Suprapubic skin (tissue), 4 donors: ENCODE measurements at regions not wholly inside any gene's neighbourhood (a gene's known extent, or its start where the extent isn't known, plus 50 kb on each side); places are given as distances from the start of the nearest gene placed in this dataset.

Source experiments
- DNase-seq, 2 donors: peaks; one replicate each; pipeline ENCODE4 v3.0.0-alpha.2; 2019; ENCODE audit warnings: low spot score in 2 of 2
- H3K27ac ChIP-seq: fragments of 200-600 bp; sonication (generic); one replicate; pipeline ENCODE4 v1.5.1; 2019
- H3K27me3 ChIP-seq: fragments of 200-600 bp; sonication (generic); one replicate; pipeline ENCODE4 v1.5.1; 2019
- H3K36me3 ChIP-seq: fragments of 200-600 bp; sonication (generic); one replicate; pipeline ENCODE4 v1.5.1; 2019
- H3K4me1 ChIP-seq: fragments of 200-600 bp; sonication (generic); one replicate; pipeline ENCODE4 v1.5.1; 2019
- H3K4me3 ChIP-seq: fragments of 200-600 bp; sonication (generic); one replicate; pipeline ENCODE4 v1.5.1; 2019; ENCODE audit warnings: mild to moderate bottlenecking
- H3K9me3 ChIP-seq: fragments of 200-600 bp; sonication (generic); one replicate; pipeline ENCODE4 v1.5.1; 2019
- EP300 ChIP-seq: sonication (generic); formaldehyde crosslinking; IDR thresholded peaks from one replicate; pipeline ENCODE4 v1.6.1; 2017; ENCODE audit warnings: antibody characterized with exemption
- POLR2A ChIP-seq, 2 donors: fragments of 450-650 bp; IDR thresholded peaks; one replicate each; pipeline ENCODE4 v1.6.1; 2017; ENCODE audit warnings: antibody characterized with exemption in 2 of 2, mild to moderate bottlenecking in 2 of 2, moderate library complexity in 2 of 2
- POLR2AphosphoS5 ChIP-seq, 3 donors: sonication (generic); formaldehyde crosslinking; IDR thresholded peaks; one replicate each; pipeline ENCODE4 v1.6.1; 2017; ENCODE audit warnings: antibody characterized with exemption in 3 of 3
- WGBS: methylation state at CpG from one replicate; pipeline ENCODE4 v1.1.5; 2018; 5-methylcytosine and 5-hydroxymethylcytosine counted together
- TF ChIP-seq, protein P1 (sequence below), 2 donors: fragments of 200-600 bp in 1 of 2; fragments of 450-650 bp in 1 of 2; sonication (generic) in 1 of 2; IDR thresholded peaks; one replicate each; pipeline ENCODE4 v1.5.1; 2016 to 2019; ENCODE audit warnings: antibody characterized with exemption in 2 of 2, mild to moderate bottlenecking in 1 of 2, moderate library complexity in 1 of 2

DNA sequence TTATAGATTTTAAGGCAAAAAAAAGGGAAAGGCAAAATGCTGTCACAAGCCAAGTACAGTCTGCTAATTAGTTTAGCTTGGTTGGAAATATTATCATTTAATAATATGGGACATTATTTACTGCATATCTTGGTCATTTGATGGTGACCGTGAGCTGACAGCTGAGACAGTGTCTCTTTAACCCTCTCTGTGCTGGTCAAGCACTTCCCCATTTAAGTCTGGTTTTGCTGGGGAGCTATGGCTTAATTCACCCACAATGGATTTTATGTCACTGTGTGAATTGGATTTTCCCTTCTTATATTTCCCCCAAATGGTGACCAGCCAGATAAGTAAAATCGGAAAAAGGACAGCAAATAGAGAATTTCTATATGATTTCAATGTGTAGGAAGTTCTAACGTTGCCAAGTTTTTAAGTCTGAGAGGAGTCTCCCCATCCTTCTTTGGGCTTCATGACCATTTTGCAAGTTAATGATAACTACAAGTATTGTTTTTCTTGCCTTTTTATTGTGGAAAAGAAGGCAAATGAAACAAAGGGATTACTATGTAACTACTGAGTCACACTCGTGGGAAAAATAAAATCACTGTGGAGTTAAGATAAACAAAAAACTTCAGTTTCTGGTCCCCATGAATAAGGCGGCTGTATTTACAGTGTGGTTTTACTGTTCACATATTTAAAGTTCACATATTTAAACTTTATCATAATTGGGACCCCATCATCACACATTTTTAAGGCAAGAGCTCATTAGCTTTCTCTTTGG lies 373.5 kb downstream of the NR2F2 start:
- Histone ChIP-seq H3K27me3 (no peaks in the 10 kb centered on the region), H3K36me3 (no peaks in the 10 kb centered on the region), H3K27ac (no peak overlapping the region), H3K4me1 (no peaks in the 10 kb centered on the region), H3K4me3 (no peak overlapping the region), H3K9me3 (no peaks in the 10 kb centered on the region)
- WGBS, result 67% methylated on average over 5 of the region's 5 CpGs
- no peak for DNase-seq
- TF ChIP-seq POLR2AphosphoS5 (IDR thresholded peaks at IDR 0.05), result no peak
- no peak for TF ChIP-seq POLR2A (IDR thresholded peaks at IDR 0.05)
- no peak for TF ChIP-seq EP300
- TF ChIP-seq, protein P1, sequence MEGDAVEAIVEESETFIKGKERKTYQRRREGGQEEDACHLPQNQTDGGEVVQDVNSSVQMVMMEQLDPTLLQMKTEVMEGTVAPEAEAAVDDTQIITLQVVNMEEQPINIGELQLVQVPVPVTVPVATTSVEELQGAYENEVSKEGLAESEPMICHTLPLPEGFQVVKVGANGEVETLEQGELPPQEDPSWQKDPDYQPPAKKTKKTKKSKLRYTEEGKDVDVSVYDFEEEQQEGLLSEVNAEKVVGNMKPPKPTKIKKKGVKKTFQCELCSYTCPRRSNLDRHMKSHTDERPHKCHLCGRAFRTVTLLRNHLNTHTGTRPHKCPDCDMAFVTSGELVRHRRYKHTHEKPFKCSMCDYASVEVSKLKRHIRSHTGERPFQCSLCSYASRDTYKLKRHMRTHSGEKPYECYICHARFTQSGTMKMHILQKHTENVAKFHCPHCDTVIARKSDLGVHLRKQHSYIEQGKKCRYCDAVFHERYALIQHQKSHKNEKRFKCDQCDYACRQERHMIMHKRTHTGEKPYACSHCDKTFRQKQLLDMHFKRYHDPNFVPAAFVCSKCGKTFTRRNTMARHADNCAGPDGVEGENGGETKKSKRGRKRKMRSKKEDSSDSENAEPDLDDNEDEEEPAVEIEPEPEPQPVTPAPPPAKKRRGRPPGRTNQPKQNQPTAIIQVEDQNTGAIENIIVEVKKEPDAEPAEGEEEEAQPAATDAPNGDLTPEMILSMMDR (IDR thresholded peaks at IDR 0.05), result no peak

DNA sequence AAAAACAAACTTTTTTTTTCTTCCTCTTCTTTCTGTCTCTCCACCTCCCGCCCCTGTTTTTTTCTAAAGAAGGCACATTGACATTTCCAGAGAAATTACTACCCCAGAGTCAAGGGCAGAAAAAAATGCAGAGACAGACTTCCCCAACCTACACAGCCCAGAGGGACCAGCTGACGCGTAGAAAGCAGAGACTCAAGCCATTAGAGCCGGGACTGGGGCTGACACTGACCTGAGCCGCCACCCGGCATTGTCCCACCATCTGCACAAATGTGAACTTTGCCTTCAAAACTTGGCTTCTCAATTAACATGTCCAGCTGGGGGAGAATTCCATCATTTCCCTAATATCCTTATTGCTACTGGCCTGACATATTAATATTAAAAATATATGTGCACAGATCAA lies 385.6 kb downstream of the NR2F2 start:
- DNase-seq, result no peak
- no peak overlapping the region for H3K27ac ChIP-seq
- H3K4me1 ChIP-seq, result no peaks in the 10 kb centered on the region
- 60% methylated on average over 6 of the region's 6 CpGs for WGBS
- no peak overlapping the region for H3K4me3 ChIP-seq
- H3K9me3 ChIP-seq, result no peaks in the 10 kb centered on the region
- no peaks in the 10 kb centered on the region for H3K27me3 ChIP-seq
- no peaks in the 10 kb centered on the region for H3K36me3 ChIP-seq
- TF ChIP-seq, protein P1 (IDR thresholded peaks at IDR 0.05), result no peak
- no peak for TF ChIP-seq POLR2A (IDR thresholded peaks at IDR 0.05)
- TF ChIP-seq POLR2AphosphoS5 (IDR thresholded peaks at IDR 0.05), result no peak

DNA sequence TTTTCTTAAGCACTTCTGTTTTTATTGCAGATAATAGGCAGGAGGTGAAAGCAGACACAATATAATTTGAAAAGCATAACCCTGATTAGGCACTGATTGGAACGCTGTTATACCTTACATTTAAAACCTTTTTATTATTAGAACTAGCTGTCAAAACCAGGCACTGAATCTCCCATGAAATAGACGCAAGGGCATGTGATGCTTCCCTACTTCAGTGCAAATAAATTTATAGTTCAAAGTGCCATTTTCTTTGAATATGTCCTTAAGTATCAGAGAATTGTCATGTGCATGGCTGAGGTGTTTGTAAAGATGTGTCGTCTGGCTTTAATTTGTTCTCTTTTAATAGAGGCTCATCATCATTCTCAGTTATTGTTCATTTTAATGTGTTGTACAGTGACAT lies 386.0 kb downstream of the NR2F2 start:
- H3K36me3 ChIP-seq, result no peaks in the 10 kb centered on the region
- no peak overlapping the region for H3K27ac ChIP-seq
- no peaks in the 10 kb centered on the region for H3K27me3 ChIP-seq
- H3K4me3 ChIP-seq, result no peak overlapping the region
- DNase-seq, result no peak
- no peaks in the 10 kb centered on the region for H3K9me3 ChIP-seq
- WGBS, result 74% methylated on average over 3 of the region's 3 CpGs
- H3K4me1 ChIP-seq, result no peaks in the 10 kb centered on the region
- no peak for TF ChIP-seq EP300
- no peak for TF ChIP-seq POLR2AphosphoS5 (IDR thresholded peaks at IDR 0.05)
- TF ChIP-seq POLR2A (IDR thresholded peaks at IDR 0.05), result no peak
- TF ChIP-seq, protein P1 (IDR thresholded peaks at IDR 0.05), result no peak

DNA sequence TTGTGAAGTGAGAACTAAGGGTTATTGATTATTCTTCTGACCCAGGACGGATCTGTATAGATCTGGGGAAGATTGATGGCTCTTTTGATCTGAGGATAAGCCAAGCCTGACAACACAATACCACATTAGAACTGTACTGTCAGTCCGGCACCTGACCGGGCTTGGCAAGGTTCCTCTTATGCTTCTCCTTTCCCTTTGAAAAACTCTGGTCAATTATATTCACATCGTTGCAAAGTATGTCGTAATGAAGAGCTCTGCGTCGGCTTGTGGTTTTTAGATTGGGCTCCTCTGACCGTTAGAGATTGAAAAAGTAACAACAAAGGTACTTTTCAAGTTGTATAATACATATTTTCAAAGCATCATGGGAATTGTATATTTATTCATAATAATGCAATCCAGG lies 389.8 kb downstream of the NR2F2 start:
- H3K27ac ChIP-seq, result no peak overlapping the region
- TF ChIP-seq, protein P1 (IDR thresholded peaks at IDR 0.05), result no peak
- TF ChIP-seq POLR2AphosphoS5 (IDR thresholded peaks at IDR 0.05) (no peak), POLR2A (IDR thresholded peaks at IDR 0.05) (no peak), EP300 (no peak)
- H3K4me1 ChIP-seq, result no peaks in the 10 kb centered on the region
- no peak for DNase-seq
- peaks cover 6% of the 10 kb centered on the region for H3K27me3 ChIP-seq
- H3K4me3 ChIP-seq, result no peak overlapping the region
- no peaks in the 10 kb centered on the region for H3K9me3 ChIP-seq
- WGBS, result 68% methylated on average over 8 of the region's 8 CpGs
- H3K36me3 ChIP-seq, result no peaks in the 10 kb centered on the region

DNA sequence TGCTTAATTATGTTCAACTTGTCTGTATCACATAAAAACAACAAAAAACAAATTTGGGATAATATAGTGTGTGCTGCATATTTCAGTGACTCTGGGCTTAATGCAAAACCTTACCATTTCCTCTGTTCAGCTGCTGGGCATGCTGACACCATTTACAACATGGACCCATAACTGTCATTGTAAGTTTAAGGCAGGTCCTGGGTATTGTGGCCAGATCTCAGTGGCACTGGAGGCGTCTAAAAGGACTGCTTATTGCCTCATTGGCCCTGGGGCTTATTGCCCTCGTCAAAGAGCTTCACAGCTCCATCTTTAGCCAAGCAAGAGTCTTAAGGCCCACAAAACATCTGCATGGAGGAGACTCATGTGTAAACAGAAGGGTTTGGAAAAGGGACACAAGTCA lies 390.2 kb downstream of the NR2F2 start:
- DNase-seq, result no peak
- WGBS, result 46% methylated on average over 2 of the region's 2 CpGs

More for the DNA sequence above, 390.2 kb downstream of the NR2F2 start:
- Histone ChIP-seq H3K36me3 (no peaks in the 10 kb centered on the region), H3K27me3 (peaks cover 6% of the 10 kb centered on the region), H3K27ac (no peak overlapping the region), H3K4me1 (no peaks in the 10 kb centered on the region), H3K4me3 (no peak overlapping the region), H3K9me3 (no peaks in the 10 kb centered on the region)
- no peak for TF ChIP-seq POLR2AphosphoS5 (IDR thresholded peaks at IDR 0.05)
- TF ChIP-seq, protein P1 (IDR thresholded peaks at IDR 0.05), result no peak
- no peak for TF ChIP-seq POLR2A (IDR thresholded peaks at IDR 0.05)
- TF ChIP-seq EP300, result no peak
